Fibroblast of villous mesenchyme (primary cell): ENCODE measurements at regions not wholly inside any gene's neighbourhood (a gene's known extent, or its start where the extent isn't known, plus 50 kb on each side); places are given as distances from the start of the nearest gene placed in this dataset.
"Not testable (repeated sequence)": the region's sequence is repeated elsewhere in the genome, so short reads cannot be mapped to it uniquely, and the experiment has no call there.

ENCODE experiments used
- DNase-seq: peaks from one replicate; pipeline ENCODE4 v3.0.0-alpha.2; 2010; ENCODE audit warnings: low read depth
- H3K4me3 ChIP-seq: 2 replicates; pipeline ENCODE4 v1.5.1; 2011; ENCODE audit warnings: low read depth, mild to moderate bottlenecking, low read length
- TF ChIP-seq, protein P1 (sequence below): IDR thresholded peaks from 2 replicates; pipeline ENCODE4 v1.5.1; 2012; ENCODE audit warnings: low read depth, mild to moderate bottlenecking, low read length; ENCODE audit not compliant: insufficient read depth

- DNase-seq: no peak
- TF ChIP-seq, protein P1, sequence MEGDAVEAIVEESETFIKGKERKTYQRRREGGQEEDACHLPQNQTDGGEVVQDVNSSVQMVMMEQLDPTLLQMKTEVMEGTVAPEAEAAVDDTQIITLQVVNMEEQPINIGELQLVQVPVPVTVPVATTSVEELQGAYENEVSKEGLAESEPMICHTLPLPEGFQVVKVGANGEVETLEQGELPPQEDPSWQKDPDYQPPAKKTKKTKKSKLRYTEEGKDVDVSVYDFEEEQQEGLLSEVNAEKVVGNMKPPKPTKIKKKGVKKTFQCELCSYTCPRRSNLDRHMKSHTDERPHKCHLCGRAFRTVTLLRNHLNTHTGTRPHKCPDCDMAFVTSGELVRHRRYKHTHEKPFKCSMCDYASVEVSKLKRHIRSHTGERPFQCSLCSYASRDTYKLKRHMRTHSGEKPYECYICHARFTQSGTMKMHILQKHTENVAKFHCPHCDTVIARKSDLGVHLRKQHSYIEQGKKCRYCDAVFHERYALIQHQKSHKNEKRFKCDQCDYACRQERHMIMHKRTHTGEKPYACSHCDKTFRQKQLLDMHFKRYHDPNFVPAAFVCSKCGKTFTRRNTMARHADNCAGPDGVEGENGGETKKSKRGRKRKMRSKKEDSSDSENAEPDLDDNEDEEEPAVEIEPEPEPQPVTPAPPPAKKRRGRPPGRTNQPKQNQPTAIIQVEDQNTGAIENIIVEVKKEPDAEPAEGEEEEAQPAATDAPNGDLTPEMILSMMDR: no peak
- H3K4me3 ChIP-seq: no peak overlapping the region
Measured at GRCh38 chrX:118261151-118261550, 84.8 kb upstream of the WDR44 start.

GRCh38 chrX:118271775-118272174 lies 74.1 kb upstream of the WDR44 start:
- DNase-seq: peak; percentile 2
- H3K4me3 ChIP-seq: no peak overlapping the region
- TF ChIP-seq, protein P1: no peak

DNA sequence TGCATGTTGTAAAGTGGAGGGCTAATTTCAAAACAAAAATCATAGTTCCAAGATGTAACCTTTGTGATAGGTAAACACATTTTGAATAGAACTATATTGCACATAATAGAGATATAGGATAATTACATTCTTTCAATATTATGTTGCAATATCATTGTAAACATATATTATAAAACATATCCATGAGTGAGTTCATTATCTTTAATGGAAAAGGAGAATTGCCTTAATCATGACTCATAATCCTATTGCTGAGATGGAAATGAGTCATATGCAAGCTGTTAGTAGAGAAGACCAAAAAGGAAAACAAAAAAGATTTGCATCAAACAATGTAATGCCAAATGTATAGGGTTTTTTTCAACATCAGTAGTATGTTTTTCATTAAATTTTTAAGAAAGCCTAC lies 73.7 kb upstream of the WDR44 start:
- peak; percentile 7 for DNase-seq
- TF ChIP-seq, protein P1: no peak
- H3K4me3 ChIP-seq: no peak overlapping the region

GRCh38 chrX:118286066-118286762 lies 59.7 kb upstream of the WDR44 start:
- no peak for DNase-seq
- TF ChIP-seq, protein P1: no peak

GRCh38 chrX:118295818-118296217 lies 50.1 kb upstream of the WDR44 start:
- H3K4me3 ChIP-seq: not testable (repeated sequence)

More at GRCh38 chrX:118286066-118286762, 59.7 kb upstream of the WDR44 start:
- no peak overlapping the region for H3K4me3 ChIP-seq

More at GRCh38 chrX:118295818-118296217, 50.1 kb upstream of the WDR44 start:
- DNase-seq: not testable (repeated sequence)
